GM21360 (cell line): ENCODE measurements at regions not wholly inside any gene's neighbourhood (a gene's known extent, or its start where the extent isn't known, plus 50 kb on each side); places are given as distances from the start of the nearest gene placed in this dataset.
"Not testable (repeated sequence)": the region's sequence is repeated elsewhere in the genome, so short reads cannot be mapped to it uniquely, and the experiment has no call there.

Experiments used
- ATAC-seq: cut with Tn5 transposase; IDR thresholded peaks from one replicate; pipeline ENCODE4 v1.9.1; 2021; ENCODE audit warnings: mild to moderate bottlenecking, moderate library complexity; ENCODE audit not compliant: unreplicated experiment

GRCh38 chr2:60358476-60358875, 195.0 kb downstream of the BCL11A start:
- ATAC-seq, result no peak

- ATAC-seq, result no peak
Observed at GRCh38 chr2:60357996-60358395, 195.5 kb downstream of the BCL11A start.

GRCh38 chr2:60356346-60356745, 197.1 kb downstream of the BCL11A start:
- no peak for ATAC-seq

GRCh38 chr2:60355849-60356261, 197.6 kb downstream of the BCL11A start:
- no peak for ATAC-seq

- ATAC-seq, result no peak
Observed at GRCh38 chr2:60354713-60355112, 198.7 kb downstream of the BCL11A start.

- peak; percentile 26 for ATAC-seq
Observed at GRCh38 chr2:60353863-60354262, 199.6 kb downstream of the BCL11A start.

GRCh38 chr2:60353406-60353800, 200.1 kb downstream of the BCL11A start:
- ATAC-seq, result peak; percentile 16

- no peak for ATAC-seq
Observed at GRCh38 chr2:60352491-60353405, 200.7 kb downstream of the BCL11A start.

- ATAC-seq, result no peak
Observed at GRCh38 chr2:60351802-60352201, 201.7 kb downstream of the BCL11A start.

GRCh38 chr2:60351321-60351720, 202.1 kb downstream of the BCL11A start:
- no peak for ATAC-seq

- no peak for ATAC-seq
Observed at GRCh38 chr2:60350791-60351190, 202.7 kb downstream of the BCL11A start.

GRCh38 chr2:60347781-60348180, 205.7 kb downstream of the BCL11A start:
- ATAC-seq, result no peak

- not testable (repeated sequence) for ATAC-seq
Observed at GRCh38 chr2:60342491-60342890, 211.0 kb downstream of the BCL11A start.

GRCh38 chr2:60341151-60341550, 212.3 kb downstream of the BCL11A start:
- no peak for ATAC-seq

GRCh38 chr2:60339286-60339685, 214.2 kb downstream of the BCL11A start:
- no peak for ATAC-seq

- ATAC-seq, result no peak
Observed at GRCh38 chr2:60337142-60337497, 216.3 kb downstream of the BCL11A start.

GRCh38 chr2:60336442-60337141, 216.9 kb downstream of the BCL11A start:
- ATAC-seq, result no peak

GRCh38 chr2:60335533-60336237, 217.8 kb downstream of the BCL11A start:
- ATAC-seq, result no peak

GRCh38 chr2:60334610-60335009, 218.8 kb downstream of the BCL11A start:
- ATAC-seq, result no peak

- no peak for ATAC-seq
Observed at GRCh38 chr2:60333264-60333663, 220.2 kb downstream of the BCL11A start.

GRCh38 chr2:60331115-60331809, 222.2 kb downstream of the BCL11A start:
- ATAC-seq, result no peak
